GM12872 (cell line): ENCODE measurements at regions not wholly inside any gene's neighbourhood (a gene's known extent, or its start where the extent isn't known, plus 50 kb on each side); places are given as distances from the start of the nearest gene placed in this dataset.

ENCODE experiments used
- CTCF ChIP-seq: IDR thresholded peaks from 3 replicates; pipeline ENCODE4 v1.5.1; 2011; ENCODE audit warnings: low read depth, mild to moderate bottlenecking, low read length, moderate library complexity; ENCODE audit not compliant: insufficient read depth

- no peak for TF ChIP-seq CTCF
Measured at GRCh38 chr11:96894587-96894986, 504.8 kb downstream of the JRKL start.

- no peak for TF ChIP-seq CTCF
Measured at GRCh38 chr11:96899971-96900370, 510.2 kb downstream of the JRKL start.

- no peak for TF ChIP-seq CTCF
Measured at GRCh38 chr11:96905143-96905542, 515.3 kb downstream of the JRKL start.

- no peak for TF ChIP-seq CTCF
Measured at GRCh38 chr11:96905663-96906062, 515.9 kb downstream of the JRKL start.

- TF ChIP-seq CTCF = no peak
Measured at GRCh38 chr11:96906476-96906875, 516.7 kb downstream of the JRKL start.

GRCh38 chr11:96925862-96926261 lies 536.0 kb downstream of the JRKL start:
- TF ChIP-seq CTCF = no peak

GRCh38 chr11:96940227-96940626 lies 550.4 kb downstream of the JRKL start:
- TF ChIP-seq CTCF = no peak

GRCh38 chr11:96942855-96943254 lies 553.0 kb downstream of the JRKL start:
- no peak for TF ChIP-seq CTCF
